ENCODE measurements at regions not wholly inside any gene's neighbourhood (a gene's known extent, or its start where the extent isn't known, plus 50 kb on each side); places are given as distances from the start of the nearest gene placed in this dataset.
"Not testable (repeated sequence)": the region's sequence is repeated elsewhere in the genome, so short reads cannot be mapped to it uniquely, and the experiment has no call there.

DNA sequence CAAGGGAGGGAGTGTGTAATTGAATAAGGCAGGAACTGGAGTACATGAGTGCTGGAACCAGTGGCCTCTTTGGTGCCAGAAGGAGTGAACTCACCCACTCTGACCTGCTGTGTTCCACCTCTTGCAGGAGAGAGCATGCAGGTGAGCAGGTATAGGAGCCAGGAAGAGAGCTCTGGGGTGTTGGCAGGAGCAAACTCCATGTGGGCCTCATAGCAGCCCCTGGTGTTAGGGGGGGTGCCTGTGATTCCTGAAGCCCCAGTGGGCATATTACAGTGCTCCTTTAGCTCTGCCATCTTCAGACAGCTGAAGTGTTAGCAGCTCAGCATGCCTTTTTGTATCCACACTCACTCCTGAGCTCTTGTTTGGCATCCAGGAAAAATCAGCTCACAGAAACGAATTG, 549.4 kb upstream of the TPTE start:
- TF ChIP-seq JUND (IDR thresholded peaks at IDR 0.05) = not testable (repeated sequence)
- TF ChIP-seq, protein P1, sequence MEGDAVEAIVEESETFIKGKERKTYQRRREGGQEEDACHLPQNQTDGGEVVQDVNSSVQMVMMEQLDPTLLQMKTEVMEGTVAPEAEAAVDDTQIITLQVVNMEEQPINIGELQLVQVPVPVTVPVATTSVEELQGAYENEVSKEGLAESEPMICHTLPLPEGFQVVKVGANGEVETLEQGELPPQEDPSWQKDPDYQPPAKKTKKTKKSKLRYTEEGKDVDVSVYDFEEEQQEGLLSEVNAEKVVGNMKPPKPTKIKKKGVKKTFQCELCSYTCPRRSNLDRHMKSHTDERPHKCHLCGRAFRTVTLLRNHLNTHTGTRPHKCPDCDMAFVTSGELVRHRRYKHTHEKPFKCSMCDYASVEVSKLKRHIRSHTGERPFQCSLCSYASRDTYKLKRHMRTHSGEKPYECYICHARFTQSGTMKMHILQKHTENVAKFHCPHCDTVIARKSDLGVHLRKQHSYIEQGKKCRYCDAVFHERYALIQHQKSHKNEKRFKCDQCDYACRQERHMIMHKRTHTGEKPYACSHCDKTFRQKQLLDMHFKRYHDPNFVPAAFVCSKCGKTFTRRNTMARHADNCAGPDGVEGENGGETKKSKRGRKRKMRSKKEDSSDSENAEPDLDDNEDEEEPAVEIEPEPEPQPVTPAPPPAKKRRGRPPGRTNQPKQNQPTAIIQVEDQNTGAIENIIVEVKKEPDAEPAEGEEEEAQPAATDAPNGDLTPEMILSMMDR (IDR thresholded peaks at IDR 0.05 in 2 of 3, conservative IDR thresholded peaks at IDR 0.05 in 1 of 3; ENCODE audit: borderline replicate concordance in 1 of 3, insufficient read depth in 1 of 3, low read depth in 2 of 3, low read length in 2 of 3) = not testable (repeated sequence)

Data from HCT116 (cell line).